K562 (cell line): ENCODE measurements at regions not wholly inside any gene's neighbourhood (a gene's known extent, or its start where the extent isn't known, plus 50 kb on each side); places are given as distances from the start of the nearest gene placed in this dataset.

Experiments
- ATF1 ChIP-seq, 2 experiments: fragments of 450-650 bp in 1 of 2; IDR thresholded peaks; 2 replicates each; pipeline ENCODE4 v1.6.1; 2016; ENCODE audit warnings: missing compliant biosample characterization in 1 of 2, missing genetic modification characterization in 1 of 2
- BHLHE40 ChIP-seq: IDR thresholded peaks from 2 replicates; pipeline ENCODE4 v1.6.1; 2011; ENCODE audit warnings: low read length, improper control_type of control experiment
- BRCA1 ChIP-seq, 2 experiments: fragments of 450-650 bp in 1 of 2; sonication (generic) in 1 of 2; formaldehyde crosslinking in 1 of 2; IDR thresholded peaks; 2 replicates each; pipeline versions ENCODE4 v1.5.0 to v1.6.1; 2017 to 2020; ENCODE audit warnings: mild to moderate bottlenecking in 1 of 2, missing genetic modification reagents in 1 of 2
- ETV6 ChIP-seq, 3 experiments: fragments of 150-350 bp in 1 of 3; sonication (generic) in 1 of 3; formaldehyde crosslinking in 1 of 3; IDR thresholded peaks; 2 replicates each; pipeline versions ENCODE4 v1.6.1 to v1.8.0; 2014 to 2022; ENCODE audit warnings: borderline replicate concordance in 2 of 3, low read depth in 2 of 3, antibody characterized with exemption in 1 of 3, low read length in 1 of 3, mild to moderate bottlenecking in 1 of 3, missing genetic modification reagents in 1 of 3
- FOXO4 ChIP-seq: fragments of 450-650 bp; formaldehyde crosslinking; IDR thresholded peaks from 2 replicates; pipeline ENCODE4 v1.4.0; 2020; ENCODE audit warnings: mild to moderate bottlenecking, moderate library complexity
- HDAC6 ChIP-seq: IDR thresholded peaks from 2 replicates; pipeline ENCODE4 v1.6.1; 2012; ENCODE audit warnings: low read depth, mild to moderate bottlenecking, control low read depth, inconsistent platforms, low read length, moderate library complexity
- HEY1 ChIP-seq: fragments of 250-450 bp; sonication (Bioruptor Pico); IDR thresholded peaks from 2 replicates; pipeline ENCODE4 v1.5.0; 2020; ENCODE audit warnings: mild to moderate bottlenecking, moderate library complexity, borderline replicate concordance
- HMG20A ChIP-seq: fragments of 450-650 bp; formaldehyde crosslinking; conservative IDR thresholded peaks from 2 replicates; pipeline ENCODE4 v1.4.0; 2020; ENCODE audit warnings: mild to moderate bottlenecking, mixed read lengths
- HNRNPUL1 ChIP-seq: fragments of 200-400 bp; formaldehyde crosslinking; IDR thresholded peaks from 2 replicates; pipeline ENCODE4 v1.6.1; 2017; ENCODE audit warnings: low read length
- ILF3 ChIP-seq: fragments of 450-650 bp; IDR thresholded peaks from 2 replicates; pipeline ENCODE4 v1.6.1; 2018; ENCODE audit warnings: antibody characterized with exemption, mild to moderate bottlenecking, moderate library complexity, borderline replicate concordance
- MECOM ChIP-seq: fragments of 250-450 bp; sonication (Bioruptor Pico); IDR thresholded peaks from 2 replicates; pipeline ENCODE4 v1.8.0; 2022; ENCODE audit warnings: inconsistent platforms
- NFATC3 ChIP-seq: fragments of 450-650 bp; IDR thresholded peaks from 2 replicates; pipeline ENCODE4 v1.6.1; 2017; ENCODE audit warnings: mild to moderate bottlenecking
- PHF8 ChIP-seq: fragments of 200-600 bp; sonication (generic); IDR thresholded peaks from 2 replicates; pipeline ENCODE4 v1.6.1; 2012; ENCODE audit warnings: mixed run types, mild to moderate bottlenecking, inconsistent platforms, low read length, moderate library complexity, borderline replicate concordance
- TAF15 ChIP-seq: fragments of 200-400 bp; formaldehyde crosslinking; IDR thresholded peaks from 2 replicates; pipeline ENCODE4 v1.6.1; 2017; ENCODE audit warnings: mild to moderate bottlenecking, low read depth, low read length, moderate library complexity
- TARDBP ChIP-seq: fragments of 450-650 bp; IDR thresholded peaks from 2 replicates; pipeline ENCODE4 v1.6.1; 2016
- TEAD1 ChIP-seq, 2 experiments: fragments of 450-650 bp in 1 of 2; sonication (generic) in 1 of 2; formaldehyde crosslinking; IDR thresholded peaks; 2 replicates each; pipeline versions ENCODE4 v1.4.0 to v1.8.0; 2020 to 2022; ENCODE audit warnings: mild to moderate bottlenecking in 2 of 2, missing genetic modification reagents in 1 of 2
- ZC3H11A ChIP-seq: IDR thresholded peaks from 2 replicates; pipeline ENCODE4 v1.6.1; 2012; ENCODE audit warnings: low read depth, low read length, improper control_type of control experiment
- ZFP30 ChIP-seq: fragments of 250-450 bp; sonication (Bioruptor Pico); IDR thresholded peaks from 2 replicates; pipeline ENCODE4 v1.8.0; 2022; ENCODE audit warnings: moderate library complexity, mild to moderate bottlenecking, inconsistent platforms, borderline replicate concordance
- ZNF436 ChIP-seq: fragments of 250-450, 450-650 bp; sonication (Bioruptor Pico); formaldehyde crosslinking; IDR thresholded peaks from 2 replicates; pipeline ENCODE4 v1.7.0; 2020; ENCODE audit warnings: mild to moderate bottlenecking
- ZNF785 ChIP-seq: fragments of 250-450 bp; sonication (Bioruptor Pico); IDR thresholded peaks from 2 replicates; pipeline ENCODE4 v1.4.0; 2020; ENCODE audit warnings: mild to moderate bottlenecking
- TF ChIP-seq, protein P1 (sequence below), 2 experiments: fragments of 450-650 bp; IDR thresholded peaks; 2 replicates each; pipeline ENCODE4 v1.6.1; 2018; ENCODE audit warnings: mild to moderate bottlenecking in 2 of 2, low read depth in 1 of 2; ENCODE audit not compliant: partially characterized antibody in 2 of 2
- TF ChIP-seq, protein P2 (sequence below): sonication (generic); formaldehyde crosslinking; IDR thresholded peaks from 2 replicates; pipeline ENCODE4 v1.8.1; 2023; ENCODE audit warnings: mild to moderate bottlenecking, missing genetic modification reagents, moderate library complexity

DNA sequence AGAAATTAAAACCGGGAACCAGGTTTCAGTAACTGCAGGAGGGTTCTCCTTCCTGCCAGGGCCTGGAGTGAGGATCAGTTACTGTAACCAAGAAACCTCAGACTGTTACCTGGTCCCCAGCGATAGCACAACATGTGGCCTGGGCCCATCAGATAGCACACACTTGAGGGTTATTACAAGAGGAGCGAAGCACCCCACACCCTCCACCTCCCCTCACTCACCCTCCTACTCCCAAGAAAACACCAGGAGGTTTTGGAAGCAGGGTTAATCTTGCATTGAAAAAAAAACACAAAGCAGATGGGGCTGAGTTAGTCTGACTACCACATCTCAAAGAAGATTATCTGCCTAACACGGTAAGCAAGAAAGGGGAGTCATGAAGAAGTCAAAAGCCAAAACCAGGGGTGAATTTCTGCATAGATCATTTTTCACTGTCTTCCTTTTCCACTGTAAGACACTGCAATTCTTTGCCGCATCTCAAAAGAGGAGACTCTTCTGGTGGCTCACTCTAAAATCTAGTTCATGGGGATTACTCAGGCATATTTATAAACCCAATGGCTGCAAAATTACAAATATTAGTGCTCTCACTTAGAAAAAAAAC, 75.9 kb upstream of the DOCK9 start (continued):
- TF ChIP-seq FOXO4 (no peak), MECOM (CRISPR knock-in tag) (no peak), BRCA1 (IDR thresholded peaks at IDR 0.05) (no peak; the same call in 1 of the 2 replicates), BRCA1 (CRISPR knock-in tag; IDR thresholded peaks at IDR 0.05) (no peak), BHLHE40 (peak; percentile 49; the same call in 1 of the 2 replicates), ILF3 (no peak), TAF15 (no peak), ZFP30 (CRISPR knock-in tag) (no peak), HDAC6 (no peak), ETV6 (IDR thresholded peaks at IDR 0.05; ENCODE audit: borderline replicate concordance in 1 of 2, low read depth in 2 of 2, low read length in 1 of 2) (peak in 1 of 2 experiments; percentile 65; a peak in 2 of 4 replicates), ETV6 (CRISPR knock-in tag; IDR thresholded peaks at IDR 0.05; ENCODE audit: borderline replicate concordance) (no peak), ZNF436 (CRISPR knock-in tag) (no peak), ZNF785 (CRISPR knock-in tag) (no peak), ATF1 (CRISPR knock-in tag; IDR thresholded peaks at IDR 0.05) (no peak), ATF1 (tag; IDR thresholded peaks at IDR 0.05) (peak; percentile 38), TEAD1 (CRISPR knock-in tag; IDR thresholded peaks at IDR 0.05) (no peak), HEY1 (CRISPR knock-in tag) (no peak), PHF8 (no peak), HNRNPUL1 (no peak), NFATC3 (0 out of 2 replicates have a peak, but pooled peaks have one; percentile 49), ZC3H11A (no peak), HMG20A (CRISPR knock-in tag) (no peak), TARDBP (peak; percentile 69; the same call in 1 of the 2 replicates)
- TF ChIP-seq, protein P1, sequence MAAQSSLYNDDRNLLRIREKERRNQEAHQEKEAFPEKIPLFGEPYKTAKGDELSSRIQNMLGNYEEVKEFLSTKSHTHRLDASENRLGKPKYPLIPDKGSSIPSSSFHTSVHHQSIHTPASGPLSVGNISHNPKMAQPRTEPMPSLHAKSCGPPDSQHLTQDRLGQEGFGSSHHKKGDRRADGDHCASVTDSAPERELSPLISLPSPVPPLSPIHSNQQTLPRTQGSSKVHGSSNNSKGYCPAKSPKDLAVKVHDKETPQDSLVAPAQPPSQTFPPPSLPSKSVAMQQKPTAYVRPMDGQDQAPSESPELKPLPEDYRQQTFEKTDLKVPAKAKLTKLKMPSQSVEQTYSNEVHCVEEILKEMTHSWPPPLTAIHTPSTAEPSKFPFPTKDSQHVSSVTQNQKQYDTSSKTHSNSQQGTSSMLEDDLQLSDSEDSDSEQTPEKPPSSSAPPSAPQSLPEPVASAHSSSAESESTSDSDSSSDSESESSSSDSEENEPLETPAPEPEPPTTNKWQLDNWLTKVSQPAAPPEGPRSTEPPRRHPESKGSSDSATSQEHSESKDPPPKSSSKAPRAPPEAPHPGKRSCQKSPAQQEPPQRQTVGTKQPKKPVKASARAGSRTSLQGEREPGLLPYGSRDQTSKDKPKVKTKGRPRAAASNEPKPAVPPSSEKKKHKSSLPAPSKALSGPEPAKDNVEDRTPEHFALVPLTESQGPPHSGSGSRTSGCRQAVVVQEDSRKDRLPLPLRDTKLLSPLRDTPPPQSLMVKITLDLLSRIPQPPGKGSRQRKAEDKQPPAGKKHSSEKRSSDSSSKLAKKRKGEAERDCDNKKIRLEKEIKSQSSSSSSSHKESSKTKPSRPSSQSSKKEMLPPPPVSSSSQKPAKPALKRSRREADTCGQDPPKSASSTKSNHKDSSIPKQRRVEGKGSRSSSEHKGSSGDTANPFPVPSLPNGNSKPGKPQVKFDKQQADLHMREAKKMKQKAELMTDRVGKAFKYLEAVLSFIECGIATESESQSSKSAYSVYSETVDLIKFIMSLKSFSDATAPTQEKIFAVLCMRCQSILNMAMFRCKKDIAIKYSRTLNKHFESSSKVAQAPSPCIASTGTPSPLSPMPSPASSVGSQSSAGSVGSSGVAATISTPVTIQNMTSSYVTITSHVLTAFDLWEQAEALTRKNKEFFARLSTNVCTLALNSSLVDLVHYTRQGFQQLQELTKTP (IDR thresholded peaks at IDR 0.05; ENCODE audit: low read depth in 1 of 2, partially characterized antibody in 2 of 2): peak in 1 of 2 experiments; percentile 43
- TF ChIP-seq, protein P2, sequence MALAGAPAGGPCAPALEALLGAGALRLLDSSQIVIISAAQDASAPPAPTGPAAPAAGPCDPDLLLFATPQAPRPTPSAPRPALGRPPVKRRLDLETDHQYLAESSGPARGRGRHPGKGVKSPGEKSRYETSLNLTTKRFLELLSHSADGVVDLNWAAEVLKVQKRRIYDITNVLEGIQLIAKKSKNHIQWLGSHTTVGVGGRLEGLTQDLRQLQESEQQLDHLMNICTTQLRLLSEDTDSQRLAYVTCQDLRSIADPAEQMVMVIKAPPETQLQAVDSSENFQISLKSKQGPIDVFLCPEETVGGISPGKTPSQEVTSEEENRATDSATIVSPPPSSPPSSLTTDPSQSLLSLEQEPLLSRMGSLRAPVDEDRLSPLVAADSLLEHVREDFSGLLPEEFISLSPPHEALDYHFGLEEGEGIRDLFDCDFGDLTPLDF (CRISPR knock-in tag): no peak
